ENCODE measurements at regions not wholly inside any gene's neighbourhood (a gene's known extent, or its start where the extent isn't known, plus 50 kb on each side); places are given as distances from the start of the nearest gene placed in this dataset.

GRCh38 chr2:12441750-12442475, 274.8 kb upstream of the TRIB2 start:
- Mint-ChIP-seq H3K27ac (no peak overlapping the region), H3K9me3 (peaks cover 4% of the 10 kb centered on the region), H3K4me3 (ENCODE audit: low read depth) (no peak overlapping the region), H3K4me1 (ENCODE audit: low read depth) (peaks cover 32% of the 10 kb centered on the region), H3K36me3 (ENCODE audit: low read depth) (no peaks in the 10 kb centered on the region), H3K27me3 (ENCODE audit: low read depth) (no peaks in the 10 kb centered on the region)
- no peak for DNase-seq (ENCODE audit: low spot score)
- intact Hi-C loops (cut with micrococcal nuclease), result no loop called here

- Mint-ChIP-seq H3K4me3 (ENCODE audit: low read depth) (no peak overlapping the region), H3K27ac (no peak overlapping the region), H3K4me1 (ENCODE audit: low read depth) (peaks cover 28% of the 10 kb centered on the region), H3K36me3 (ENCODE audit: low read depth) (no peaks in the 10 kb centered on the region), H3K9me3 (peaks cover 4% of the 10 kb centered on the region), H3K27me3 (ENCODE audit: low read depth) (no peaks in the 10 kb centered on the region)
- intact Hi-C loops (cut with micrococcal nuclease), result no loop called here
- DNase-seq (ENCODE audit: low spot score), result no peak
These were observed 274.3 kb upstream of the TRIB2 start for GRCh38 chr2:12442476-12442847.

GRCh38 chr2:12448846-12449505, 267.8 kb upstream of the TRIB2 start:
- intact Hi-C loops (cut with micrococcal nuclease), result no loop called here
- peaks cover 4% of the 10 kb centered on the region for H3K9me3 Mint-ChIP-seq
- no peak overlapping the region for H3K4me3 Mint-ChIP-seq (ENCODE audit: low read depth)
- no peak overlapping the region for H3K27ac Mint-ChIP-seq
- H3K27me3 Mint-ChIP-seq (ENCODE audit: low read depth), result no peaks in the 10 kb centered on the region
- peaks cover 35% of the 10 kb centered on the region for H3K4me1 Mint-ChIP-seq (ENCODE audit: low read depth)
- no peaks in the 10 kb centered on the region for H3K36me3 Mint-ChIP-seq (ENCODE audit: low read depth)
- DNase-seq (ENCODE audit: low spot score), result no peak

- Mint-ChIP-seq H3K27ac (peak overlapping the region; percentile 75), H3K9me3 (peaks cover 4% of the 10 kb centered on the region), H3K4me1 (ENCODE audit: low read depth) (peaks cover 47% of the 10 kb centered on the region), H3K4me3 (ENCODE audit: low read depth) (peak overlapping the region; percentile 40), H3K36me3 (ENCODE audit: low read depth) (no peaks in the 10 kb centered on the region), H3K27me3 (ENCODE audit: low read depth) (no peaks in the 10 kb centered on the region)
- no peak for DNase-seq (ENCODE audit: low spot score)
- intact Hi-C loops (cut with micrococcal nuclease), result loop anchor here (2.0 to 5.0 kb wide), 2 partner anchors 15 to 36 kb away; no protein-coding TSS in a partner anchor
These were observed 265.0 kb upstream of the TRIB2 start for GRCh38 chr2:12451726-12452125.

GRCh38 chr2:12452185-12452584, 264.6 kb upstream of the TRIB2 start:
- peaks cover 52% of the 10 kb centered on the region for H3K4me1 Mint-ChIP-seq (ENCODE audit: low read depth)
- no peaks in the 10 kb centered on the region for H3K27me3 Mint-ChIP-seq (ENCODE audit: low read depth)
- intact Hi-C loops (cut with micrococcal nuclease), result loop anchor here (2.0 to 5.0 kb wide), 2 partner anchors 15 to 35 kb away; no protein-coding TSS in a partner anchor
- H3K36me3 Mint-ChIP-seq (ENCODE audit: low read depth), result peaks cover 2% of the 10 kb centered on the region
- H3K27ac Mint-ChIP-seq, result peak overlapping the region; percentile 75
- H3K4me3 Mint-ChIP-seq (ENCODE audit: low read depth), result peak overlapping the region; percentile 40
- no peak for DNase-seq (ENCODE audit: low spot score)
- peaks cover 4% of the 10 kb centered on the region for H3K9me3 Mint-ChIP-seq

GRCh38 chr2:12453731-12454130, 263.0 kb upstream of the TRIB2 start:
- Mint-ChIP-seq H3K36me3 (ENCODE audit: low read depth) (peaks cover 3% of the 10 kb centered on the region), H3K9me3 (no peaks in the 10 kb centered on the region), H3K27me3 (ENCODE audit: low read depth) (no peaks in the 10 kb centered on the region), H3K27ac (no peak overlapping the region), H3K4me3 (ENCODE audit: low read depth) (no peak overlapping the region), H3K4me1 (ENCODE audit: low read depth) (peaks cover 56% of the 10 kb centered on the region)
- DNase-seq (ENCODE audit: low spot score), result no peak
- intact Hi-C loops (cut with micrococcal nuclease), result loop anchor here (2.0 to 5.0 kb wide), 2 partner anchors 17 to 34 kb away; no protein-coding TSS in a partner anchor

GRCh38 chr2:12455661-12456060, 261.1 kb upstream of the TRIB2 start:
- Mint-ChIP-seq H3K4me3 (ENCODE audit: low read depth) (no peak overlapping the region), H3K27ac (no peak overlapping the region), H3K36me3 (ENCODE audit: low read depth) (peaks cover 7% of the 10 kb centered on the region), H3K9me3 (peaks cover 4% of the 10 kb centered on the region), H3K4me1 (ENCODE audit: low read depth) (peaks cover 48% of the 10 kb centered on the region), H3K27me3 (ENCODE audit: low read depth) (no peaks in the 10 kb centered on the region)
- DNase-seq (ENCODE audit: low spot score), result no peak
- intact Hi-C loops (cut with micrococcal nuclease), result loop anchor here (2.0 to 5.0 kb wide), 2 partner anchors 45 to 102 kb away; no protein-coding TSS in a partner anchor

GRCh38 chr2:12456293-12457106, 260.2 kb upstream of the TRIB2 start:
- Mint-ChIP-seq H3K4me1 (ENCODE audit: low read depth) (peaks cover 42% of the 10 kb centered on the region), H3K4me3 (ENCODE audit: low read depth) (peak overlapping the region; percentile 61), H3K27ac (peak overlapping the region; percentile 74), H3K36me3 (ENCODE audit: low read depth) (peaks cover 14% of the 10 kb centered on the region), H3K27me3 (ENCODE audit: low read depth) (no peaks in the 10 kb centered on the region), H3K9me3 (peaks cover 11% of the 10 kb centered on the region)
- peak; percentile 54 for DNase-seq (ENCODE audit: low spot score)
- intact Hi-C loops (cut with micrococcal nuclease), result loop anchor here (2.0 to 5.0 kb wide), 2 partner anchors 44 to 101 kb away; no protein-coding TSS in a partner anchor

GRCh38 chr2:12457831-12458230, 258.9 kb upstream of the TRIB2 start:
- H3K4me3 Mint-ChIP-seq (ENCODE audit: low read depth), result no peak overlapping the region
- H3K27me3 Mint-ChIP-seq (ENCODE audit: low read depth), result no peaks in the 10 kb centered on the region
- peaks cover 31% of the 10 kb centered on the region for H3K4me1 Mint-ChIP-seq (ENCODE audit: low read depth)
- H3K27ac Mint-ChIP-seq, result no peak overlapping the region
- H3K36me3 Mint-ChIP-seq (ENCODE audit: low read depth), result peaks cover 16% of the 10 kb centered on the region
- peaks cover 14% of the 10 kb centered on the region for H3K9me3 Mint-ChIP-seq
- no peak for DNase-seq (ENCODE audit: low spot score)
- intact Hi-C loops (cut with micrococcal nuclease), result loop anchor here (2.0 to 5.0 kb wide), 2 partner anchors 43 to 99 kb away; no protein-coding TSS in a partner anchor

- H3K36me3 Mint-ChIP-seq (ENCODE audit: low read depth), result peaks cover 17% of the 10 kb centered on the region
- no peak overlapping the region for H3K27ac Mint-ChIP-seq
- intact Hi-C loops (cut with micrococcal nuclease), result no loop called here
These were observed 253.5 kb upstream of the TRIB2 start for GRCh38 chr2:12463189-12463588.

GRCh38 chr2:12465631-12466135, 251.1 kb upstream of the TRIB2 start:
- no peak overlapping the region for H3K27ac Mint-ChIP-seq
- peaks cover 18% of the 10 kb centered on the region for H3K9me3 Mint-ChIP-seq
- H3K4me3 Mint-ChIP-seq (ENCODE audit: low read depth), result no peak overlapping the region
- peaks cover 10% of the 10 kb centered on the region for H3K4me1 Mint-ChIP-seq (ENCODE audit: low read depth)
- DNase-seq (ENCODE audit: low spot score), result no peak
- H3K36me3 Mint-ChIP-seq (ENCODE audit: low read depth), result peaks cover 12% of the 10 kb centered on the region
- intact Hi-C loops (cut with micrococcal nuclease), result no loop called here
- H3K27me3 Mint-ChIP-seq (ENCODE audit: low read depth), result peaks cover 1% of the 10 kb centered on the region

More at GRCh38 chr2:12463189-12463588, 253.5 kb upstream of the TRIB2 start:
- Mint-ChIP-seq H3K9me3 (peaks cover 22% of the 10 kb centered on the region), H3K4me1 (ENCODE audit: low read depth) (peaks cover 15% of the 10 kb centered on the region), H3K27me3 (ENCODE audit: low read depth) (peaks cover 1% of the 10 kb centered on the region), H3K4me3 (ENCODE audit: low read depth) (no peak overlapping the region)
- no peak for DNase-seq (ENCODE audit: low spot score)

- H3K27me3 Mint-ChIP-seq (ENCODE audit: low read depth), result peaks cover 1% of the 10 kb centered on the region
- H3K4me1 Mint-ChIP-seq (ENCODE audit: low read depth), result peaks cover 10% of the 10 kb centered on the region
- H3K36me3 Mint-ChIP-seq (ENCODE audit: low read depth), result peaks cover 6% of the 10 kb centered on the region
- H3K27ac Mint-ChIP-seq, result no peak overlapping the region
- H3K4me3 Mint-ChIP-seq (ENCODE audit: low read depth), result no peak overlapping the region
- no peak for DNase-seq (ENCODE audit: low spot score)
- peaks cover 16% of the 10 kb centered on the region for H3K9me3 Mint-ChIP-seq
- intact Hi-C loops (cut with micrococcal nuclease), result no loop called here
These were observed 249.4 kb upstream of the TRIB2 start for GRCh38 chr2:12467303-12467702.

Data from activated T-helper 2 cell treated with anti-CD3 and anti-CD28 coated beads, Interferon-gamma antibody, Interleukin-2, Interleukin-4, amounts not matched to agents 10 μg/mL and 5 μg/mL and 100 μg/mL, durations not matched to agents 14 hours and 24 hours and 36 hours (primary cell).